Coronary artery (tissue), 2 donors: ENCODE measurements at regions not wholly inside any gene's neighbourhood (a gene's known extent, or its start where the extent isn't known, plus 50 kb on each side); places are given as distances from the start of the nearest gene placed in this dataset.

Source experiments
- DNase-seq: peaks from one replicate; pipeline ENCODE4 v3.0.0-alpha.2; 2017; ENCODE audit warnings: low spot score
- H3K27ac ChIP-seq, 2 donors: fragments of 200-600 bp; sonication (generic); one replicate each; pipeline ENCODE4 v1.5.1; 2016 to 2019
- H3K4me3 ChIP-seq: fragments of 200-600 bp; sonication (generic); 2 replicates; pipeline ENCODE4 v1.5.1; 2016; ENCODE audit warnings: mild to moderate bottlenecking, moderate library complexity
- CTCF ChIP-seq: fragments of 200-600 bp; sonication (generic); IDR thresholded peaks from one replicate; pipeline ENCODE4 v1.5.1; 2019; ENCODE audit warnings: antibody characterized with exemption

GRCh38 chr6:68044264-68044663 lies 590.8 kb upstream of the ADGRB3 start:
- no peak for TF ChIP-seq CTCF
- H3K27ac ChIP-seq, result no peak overlapping the region
- H3K4me3 ChIP-seq, result no peak overlapping the region
- no peak for DNase-seq

GRCh38 chr6:68043122-68043398 lies 592.0 kb upstream of the ADGRB3 start:
- Histone ChIP-seq H3K4me3 (no peak overlapping the region), H3K27ac (no peak overlapping the region)
- no peak for DNase-seq
- TF ChIP-seq CTCF, result no peak

GRCh38 chr6:68042339-68043121 lies 592.6 kb upstream of the ADGRB3 start:
- no peak overlapping the region for H3K4me3 ChIP-seq
- TF ChIP-seq CTCF, result no peak
- no peak overlapping the region for H3K27ac ChIP-seq
- DNase-seq, result no peak

- Histone ChIP-seq H3K27ac (no peak overlapping the region), H3K4me3 (peak overlapping the region; percentile 17)
- TF ChIP-seq CTCF, result no peak
- DNase-seq, result no peak
Measured at GRCh38 chr6:68040780-68041179, 594.3 kb upstream of the ADGRB3 start.

GRCh38 chr6:68040312-68040778 lies 594.7 kb upstream of the ADGRB3 start:
- TF ChIP-seq CTCF, result no peak
- DNase-seq, result no peak
- Histone ChIP-seq H3K4me3 (peak overlapping the region; percentile 17), H3K27ac (no peak overlapping the region)

GRCh38 chr6:68039641-68040311 lies 595.3 kb upstream of the ADGRB3 start:
- Histone ChIP-seq H3K4me3 (peak overlapping the region; percentile 17), H3K27ac (no peak overlapping the region)
- no peak for TF ChIP-seq CTCF
- no peak for DNase-seq
